HEK293 (cell line): ENCODE measurements at regions not wholly inside any gene's neighbourhood (a gene's known extent, or its start where the extent isn't known, plus 50 kb on each side); places are given as distances from the start of the nearest gene placed in this dataset.

ENCODE experiments used
- BCL11A ChIP-seq: fragments of 450-650 bp; formaldehyde crosslinking; IDR thresholded peaks from 2 replicates; pipeline ENCODE4 v1.5.1; 2016; ENCODE audit warnings: low read depth, missing biosample characterization, missing genetic modification characterization
- CTCF ChIP-seq: fragments of 450-650 bp; formaldehyde crosslinking; IDR thresholded peaks from 2 replicates; pipeline ENCODE4 v1.5.1; 2016; ENCODE audit warnings: missing biosample characterization, missing genetic modification characterization
- REPIN1 ChIP-seq: fragments of 450-650 bp; formaldehyde crosslinking; IDR thresholded peaks from 2 replicates; pipeline ENCODE4 v1.5.1; 2017; ENCODE audit warnings: missing biosample characterization, missing genetic modification characterization, low read depth
- ZBTB1 ChIP-seq: fragments of 450-650 bp; formaldehyde crosslinking; IDR thresholded peaks from 2 replicates; pipeline ENCODE4 v1.5.1; 2016; ENCODE audit warnings: missing biosample characterization, missing genetic modification characterization
- ZBTB20 ChIP-seq: fragments of 450-650 bp; formaldehyde crosslinking; IDR thresholded peaks from 2 replicates; pipeline ENCODE4 v1.5.1; 2016; ENCODE audit warnings: missing biosample characterization, missing genetic modification characterization
- ZNF138 ChIP-seq: fragments of 450-650 bp; formaldehyde crosslinking; IDR thresholded peaks from 2 replicates; pipeline ENCODE4 v1.5.1; 2016; ENCODE audit warnings: missing biosample characterization, missing genetic modification characterization, borderline replicate concordance
- ZNF155 ChIP-seq: fragments of 450-650 bp; formaldehyde crosslinking; IDR thresholded peaks from 2 replicates; pipeline ENCODE4 v1.5.1; 2016; ENCODE audit warnings: missing biosample characterization, missing genetic modification characterization
- ZNF19 ChIP-seq: fragments of 450-650 bp; formaldehyde crosslinking; IDR thresholded peaks from 2 replicates; pipeline ENCODE4; 2016; ENCODE audit warnings: missing biosample characterization, missing genetic modification characterization, low read depth
- ZNF24 ChIP-seq: fragments of 450-650 bp; formaldehyde crosslinking; IDR thresholded peaks from 2 replicates; pipeline ENCODE4 v1.5.1; 2016; ENCODE audit warnings: missing biosample characterization, missing genetic modification characterization
- ZNF423 ChIP-seq: fragments of 450-650 bp; formaldehyde crosslinking; IDR thresholded peaks from 2 replicates; pipeline ENCODE4 v1.5.1; 2016; ENCODE audit warnings: missing biosample characterization, missing genetic modification characterization
- ZNF707 ChIP-seq: fragments of 450-650 bp; formaldehyde crosslinking; IDR thresholded peaks from 2 replicates; pipeline ENCODE4 v1.5.1; 2016; ENCODE audit warnings: missing biosample characterization, missing genetic modification characterization
- ZNF747 ChIP-seq: fragments of 450-650 bp; formaldehyde crosslinking; IDR thresholded peaks from 2 replicates; pipeline ENCODE4 v1.5.1; 2016; ENCODE audit warnings: missing biosample characterization, missing genetic modification characterization
- TF ChIP-seq, protein P1 (sequence below): fragments of 450-650 bp; formaldehyde crosslinking; IDR thresholded peaks from 2 replicates; pipeline ENCODE4 v1.5.1; 2016; ENCODE audit warnings: missing biosample characterization, missing genetic modification characterization
- TF ChIP-seq, protein P2 (sequence below): IDR thresholded peaks from 2 replicates; pipeline ENCODE4 v1.6.1; 2011; ENCODE audit warnings: mild to moderate bottlenecking, low read depth, low read length, borderline replicate concordance

GRCh38 chr5:35442885-35443639 is 174.6 kb upstream of the SPEF2 start:
- TF ChIP-seq CTCF (tag by site-specific recombination): no peak
- TF ChIP-seq, protein P1, sequence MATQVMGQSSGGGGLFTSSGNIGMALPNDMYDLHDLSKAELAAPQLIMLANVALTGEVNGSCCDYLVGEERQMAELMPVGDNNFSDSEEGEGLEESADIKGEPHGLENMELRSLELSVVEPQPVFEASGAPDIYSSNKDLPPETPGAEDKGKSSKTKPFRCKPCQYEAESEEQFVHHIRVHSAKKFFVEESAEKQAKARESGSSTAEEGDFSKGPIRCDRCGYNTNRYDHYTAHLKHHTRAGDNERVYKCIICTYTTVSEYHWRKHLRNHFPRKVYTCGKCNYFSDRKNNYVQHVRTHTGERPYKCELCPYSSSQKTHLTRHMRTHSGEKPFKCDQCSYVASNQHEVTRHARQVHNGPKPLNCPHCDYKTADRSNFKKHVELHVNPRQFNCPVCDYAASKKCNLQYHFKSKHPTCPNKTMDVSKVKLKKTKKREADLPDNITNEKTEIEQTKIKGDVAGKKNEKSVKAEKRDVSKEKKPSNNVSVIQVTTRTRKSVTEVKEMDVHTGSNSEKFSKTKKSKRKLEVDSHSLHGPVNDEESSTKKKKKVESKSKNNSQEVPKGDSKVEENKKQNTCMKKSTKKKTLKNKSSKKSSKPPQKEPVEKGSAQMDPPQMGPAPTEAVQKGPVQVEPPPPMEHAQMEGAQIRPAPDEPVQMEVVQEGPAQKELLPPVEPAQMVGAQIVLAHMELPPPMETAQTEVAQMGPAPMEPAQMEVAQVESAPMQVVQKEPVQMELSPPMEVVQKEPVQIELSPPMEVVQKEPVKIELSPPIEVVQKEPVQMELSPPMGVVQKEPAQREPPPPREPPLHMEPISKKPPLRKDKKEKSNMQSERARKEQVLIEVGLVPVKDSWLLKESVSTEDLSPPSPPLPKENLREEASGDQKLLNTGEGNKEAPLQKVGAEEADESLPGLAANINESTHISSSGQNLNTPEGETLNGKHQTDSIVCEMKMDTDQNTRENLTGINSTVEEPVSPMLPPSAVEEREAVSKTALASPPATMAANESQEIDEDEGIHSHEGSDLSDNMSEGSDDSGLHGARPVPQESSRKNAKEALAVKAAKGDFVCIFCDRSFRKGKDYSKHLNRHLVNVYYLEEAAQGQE (tag by site-specific recombination): no peak
- TF ChIP-seq ZNF423 (tag by site-specific recombination): no peak
- TF ChIP-seq ZNF24: no peak
- no peak for TF ChIP-seq ZNF747 (tag by site-specific recombination)
- no peak for TF ChIP-seq ZBTB1 (tag by site-specific recombination)
- no peak for TF ChIP-seq ZNF707
- TF ChIP-seq REPIN1 (tag by site-specific recombination): no peak
- TF ChIP-seq, protein P2, sequence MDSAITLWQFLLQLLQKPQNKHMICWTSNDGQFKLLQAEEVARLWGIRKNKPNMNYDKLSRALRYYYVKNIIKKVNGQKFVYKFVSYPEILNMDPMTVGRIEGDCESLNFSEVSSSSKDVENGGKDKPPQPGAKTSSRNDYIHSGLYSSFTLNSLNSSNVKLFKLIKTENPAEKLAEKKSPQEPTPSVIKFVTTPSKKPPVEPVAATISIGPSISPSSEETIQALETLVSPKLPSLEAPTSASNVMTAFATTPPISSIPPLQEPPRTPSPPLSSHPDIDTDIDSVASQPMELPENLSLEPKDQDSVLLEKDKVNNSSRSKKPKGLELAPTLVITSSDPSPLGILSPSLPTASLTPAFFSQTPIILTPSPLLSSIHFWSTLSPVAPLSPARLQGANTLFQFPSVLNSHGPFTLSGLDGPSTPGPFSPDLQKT: no peak
- TF ChIP-seq ZNF138 (tag by site-specific recombination): no peak
- TF ChIP-seq ZBTB20 (tag by site-specific recombination): no peak
- no peak for TF ChIP-seq BCL11A (tag by site-specific recombination)
- no peak for TF ChIP-seq ZNF19 (tag by site-specific recombination)
- TF ChIP-seq ZNF155: no peak
